GM21723 (cell line): ENCODE measurements at regions not wholly inside any gene's neighbourhood (a gene's known extent, or its start where the extent isn't known, plus 50 kb on each side); places are given as distances from the start of the nearest gene placed in this dataset.

ENCODE experiments used
- ATAC-seq: cut with Tn5 transposase; IDR thresholded peaks from one replicate; pipeline ENCODE4 v1.9.1; 2021; ENCODE audit warnings: mild to moderate bottlenecking, moderate library complexity; ENCODE audit not compliant: unreplicated experiment

GRCh38 chr5:68447136-68447929 lies 231.8 kb downstream of the PIK3R1 start:
- ATAC-seq = no peak

DNA sequence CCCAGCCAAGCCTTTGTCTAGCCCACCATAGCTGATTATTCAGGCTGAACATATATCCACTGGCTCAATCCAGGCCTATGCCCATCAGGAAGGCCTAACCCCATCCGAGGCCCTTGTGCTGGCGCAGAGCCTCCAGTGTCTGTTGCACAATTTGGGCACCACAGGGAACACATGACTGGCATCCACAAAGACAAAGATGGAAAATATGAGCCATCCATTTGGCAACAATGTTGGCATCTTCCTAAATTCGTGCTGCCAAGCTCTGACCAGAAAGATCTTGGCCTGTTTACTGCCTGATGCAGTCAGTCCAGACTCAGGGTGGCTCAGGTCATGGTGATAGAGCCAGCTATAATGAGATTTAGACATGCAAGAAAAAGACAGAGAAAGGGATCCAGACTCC lies 233.8 kb downstream of the PIK3R1 start:
- ATAC-seq = no peak

GRCh38 chr5:68450245-68450852 lies 234.8 kb downstream of the PIK3R1 start:
- no peak for ATAC-seq

- no peak for ATAC-seq
These were observed 236.7 kb downstream of the PIK3R1 start for GRCh38 chr5:68452286-68452685.

DNA sequence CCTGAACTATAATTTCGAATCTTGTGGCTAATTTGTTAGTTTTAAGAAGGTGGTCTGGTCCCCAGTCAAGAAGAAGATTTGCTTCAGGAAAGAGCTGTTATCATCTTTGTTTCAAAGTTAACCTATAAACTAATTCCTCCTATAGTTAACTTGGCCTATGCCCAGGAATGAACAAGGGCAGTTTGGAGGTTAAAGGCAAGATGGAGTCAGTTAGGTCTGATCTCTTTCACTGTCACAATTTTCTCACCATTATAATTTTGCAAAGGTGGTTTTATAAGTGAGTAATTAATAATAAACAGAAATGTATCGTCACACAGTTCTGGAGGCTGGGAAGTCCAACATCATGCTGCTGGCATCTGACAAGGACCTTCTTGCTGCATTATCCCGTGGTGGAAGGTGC lies 238.6 kb downstream of the PIK3R1 start:
- no peak for ATAC-seq

DNA sequence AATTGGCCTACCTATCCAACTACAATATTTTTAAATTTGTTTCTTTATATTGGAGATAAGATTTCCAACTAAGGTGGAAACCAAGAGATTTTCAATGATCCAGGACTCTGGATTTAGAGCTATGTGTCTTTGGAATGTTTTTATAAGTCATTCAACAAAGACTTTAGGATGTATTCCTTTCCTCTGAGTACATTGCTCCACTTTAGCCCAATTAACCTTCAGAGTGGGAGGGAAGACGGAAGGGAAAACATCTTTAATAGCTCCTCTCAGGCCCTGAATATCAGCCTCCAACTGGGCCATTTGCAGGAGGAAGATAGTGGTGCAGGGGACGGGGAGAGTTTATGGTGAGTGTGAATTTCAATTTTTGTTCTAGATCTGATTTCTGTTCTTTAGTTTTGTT lies 239.2 kb downstream of the PIK3R1 start:
- no peak for ATAC-seq

DNA sequence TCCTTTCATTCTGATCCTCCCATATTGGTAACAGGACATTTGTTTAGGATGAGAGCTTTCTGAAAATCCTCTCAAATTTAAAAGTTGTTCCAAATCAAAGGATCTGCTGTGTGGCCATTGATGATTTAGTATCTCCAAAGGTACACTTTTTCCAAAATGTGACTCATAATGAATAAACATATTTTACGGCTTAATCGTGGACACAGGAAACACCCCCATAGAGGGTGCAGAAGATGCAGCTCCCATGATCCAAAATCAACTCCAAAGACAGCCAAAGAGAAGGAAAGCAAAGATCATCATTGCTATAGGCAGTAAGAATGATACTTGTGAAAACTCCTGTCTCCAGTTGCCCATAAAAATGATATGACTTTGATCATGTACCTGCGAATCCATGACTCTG lies 239.7 kb downstream of the PIK3R1 start:
- ATAC-seq = no peak

DNA sequence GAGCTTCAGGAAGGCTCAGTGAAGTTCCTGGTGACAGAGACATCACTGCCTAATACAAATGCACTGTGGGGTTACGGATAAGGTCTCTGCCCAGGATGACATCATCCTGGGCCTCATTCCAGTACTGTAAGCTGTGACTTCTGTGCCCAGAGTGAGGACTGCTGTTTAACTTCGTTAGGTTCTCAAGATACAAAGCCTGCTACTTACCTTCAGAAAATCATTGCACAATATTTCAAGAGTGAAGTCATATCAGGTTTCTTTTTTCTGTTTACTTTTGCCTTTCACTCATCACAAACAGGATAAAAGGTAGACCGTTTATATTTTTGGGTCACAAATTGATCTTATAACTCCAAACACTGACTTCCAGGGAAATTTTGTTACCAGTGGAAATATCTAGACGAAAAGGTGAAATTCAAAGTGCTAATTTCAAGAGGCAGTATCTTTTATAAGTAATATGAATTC lies 241.2 kb downstream of the PIK3R1 start:
- ATAC-seq = no peak

DNA sequence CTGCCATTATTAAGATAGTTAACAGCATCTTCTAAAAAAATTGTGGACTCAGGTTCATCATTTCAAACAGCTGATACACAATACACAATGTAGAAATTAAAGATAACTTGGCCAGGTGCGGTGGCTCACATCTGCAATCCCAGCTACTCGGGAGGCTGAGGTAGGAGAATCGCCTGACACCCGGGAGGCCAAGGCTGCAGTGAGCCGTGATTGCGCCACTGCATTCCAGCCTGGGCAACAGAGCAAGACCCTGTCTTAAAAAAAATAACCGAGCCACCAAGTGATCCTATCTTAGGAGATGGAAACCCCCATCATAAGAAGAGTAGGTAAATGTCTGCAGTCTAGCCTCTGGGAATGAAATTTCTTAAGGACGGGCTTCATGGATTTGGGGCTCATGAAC lies 241.7 kb downstream of the PIK3R1 start:
- ATAC-seq = no peak

DNA sequence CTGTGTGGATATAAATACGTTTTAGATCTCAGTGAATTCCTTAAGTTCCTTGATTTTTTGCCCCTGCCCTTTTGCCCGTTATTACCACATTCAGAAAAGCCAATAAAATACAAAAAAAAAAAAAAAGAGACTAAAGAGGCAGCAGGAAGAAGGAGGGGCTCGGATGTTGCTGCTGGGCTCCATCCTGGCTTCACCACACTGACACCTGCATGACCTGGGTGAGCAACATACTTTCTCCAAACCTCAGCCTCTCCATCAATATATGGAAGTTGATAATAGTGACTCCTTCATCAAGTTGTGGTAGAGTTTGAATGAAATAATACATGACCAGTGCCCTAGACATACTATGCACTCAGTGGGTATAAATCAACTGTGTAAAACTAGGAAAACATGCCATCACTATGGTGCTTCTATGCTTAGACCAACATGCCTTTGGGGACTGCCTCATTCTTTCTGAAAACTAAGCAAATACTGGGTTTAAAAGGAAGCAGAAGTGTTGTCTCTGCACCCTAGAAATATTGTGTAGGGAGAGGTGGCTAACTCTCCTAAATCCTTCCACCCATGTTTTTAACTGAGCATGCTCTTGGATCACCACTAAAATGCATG lies 243.0 kb downstream of the PIK3R1 start:
- ATAC-seq = no peak

- ATAC-seq = no peak
These were observed 243.7 kb downstream of the PIK3R1 start for GRCh38 chr5:68459093-68459809.

DNA sequence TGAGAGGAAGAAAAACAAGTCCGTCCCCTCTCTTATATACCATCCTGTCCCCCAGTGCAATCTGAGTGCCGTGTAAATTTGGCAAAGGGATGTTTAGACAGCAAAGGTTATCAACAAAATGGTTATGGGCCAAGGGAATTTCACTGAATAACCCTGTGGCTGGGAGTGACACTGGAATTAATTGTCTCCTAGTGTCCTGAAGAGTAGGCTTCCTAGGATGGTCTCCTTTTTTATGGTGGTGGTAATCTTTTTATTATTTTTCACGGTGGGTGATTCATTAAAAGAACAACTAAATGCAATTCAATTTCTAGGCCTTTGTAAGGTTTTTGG lies 244.2 kb downstream of the PIK3R1 start:
- no peak for ATAC-seq

GRCh38 chr5:68460147-68460798 lies 244.7 kb downstream of the PIK3R1 start:
- peak; percentile 66 for ATAC-seq

- ATAC-seq = no peak
These were observed 248.1 kb downstream of the PIK3R1 start for GRCh38 chr5:68463606-68464005.

DNA sequence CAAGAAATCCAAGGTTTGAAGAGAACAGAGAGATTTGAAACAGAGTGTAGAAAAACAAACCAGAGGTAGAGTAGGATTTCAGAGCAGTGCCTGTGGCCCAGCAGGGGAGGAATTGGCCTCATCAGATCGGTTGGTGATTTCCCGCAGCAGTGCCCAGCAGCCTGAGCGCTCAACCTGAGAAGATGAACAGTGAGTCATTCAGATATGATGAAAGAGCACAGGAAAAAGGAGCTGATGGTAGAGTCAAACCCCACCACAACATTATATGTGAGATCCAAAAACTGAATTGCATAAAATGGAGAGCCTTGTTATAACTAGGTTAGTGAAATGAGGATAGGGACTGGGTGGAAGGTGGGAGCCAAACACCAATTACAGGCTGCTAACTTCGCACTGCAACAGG lies 248.9 kb downstream of the PIK3R1 start:
- ATAC-seq = no peak

GRCh38 chr5:68465133-68465532 lies 249.6 kb downstream of the PIK3R1 start:
- ATAC-seq = no peak

DNA sequence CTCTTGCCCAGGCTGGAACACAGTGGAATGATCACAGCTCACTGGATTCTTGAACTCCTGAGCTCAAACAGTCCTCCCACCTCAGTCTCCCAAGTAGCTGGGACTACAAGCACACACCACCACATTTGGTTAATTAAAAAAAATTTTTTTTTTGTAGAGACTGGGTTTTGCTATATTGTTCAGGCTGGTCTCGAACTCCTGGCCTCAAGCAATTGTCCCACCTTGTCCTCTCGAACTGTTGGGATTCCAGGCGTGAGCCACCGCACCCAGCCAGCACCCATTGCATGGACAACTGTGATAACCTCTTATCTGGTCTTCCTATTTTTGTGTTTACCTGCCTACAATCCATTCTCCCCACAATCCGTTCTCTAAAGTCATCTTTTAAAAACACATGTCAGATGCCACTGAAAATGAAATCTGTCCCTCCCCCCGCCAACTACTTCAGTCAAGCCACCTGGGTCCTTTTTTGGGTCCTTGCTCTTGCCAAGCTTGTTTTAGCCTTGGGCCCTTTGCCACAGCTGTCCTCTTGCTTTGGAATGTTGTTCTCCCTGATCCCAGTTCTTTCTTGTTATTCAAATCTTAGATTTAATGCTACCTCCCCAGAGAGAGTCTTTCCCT lies 250.5 kb downstream of the PIK3R1 start:
- no peak for ATAC-seq

GRCh38 chr5:68467208-68467607 lies 251.7 kb downstream of the PIK3R1 start:
- no peak for ATAC-seq

GRCh38 chr5:68467794-68468193 lies 252.2 kb downstream of the PIK3R1 start:
- no peak for ATAC-seq

DNA sequence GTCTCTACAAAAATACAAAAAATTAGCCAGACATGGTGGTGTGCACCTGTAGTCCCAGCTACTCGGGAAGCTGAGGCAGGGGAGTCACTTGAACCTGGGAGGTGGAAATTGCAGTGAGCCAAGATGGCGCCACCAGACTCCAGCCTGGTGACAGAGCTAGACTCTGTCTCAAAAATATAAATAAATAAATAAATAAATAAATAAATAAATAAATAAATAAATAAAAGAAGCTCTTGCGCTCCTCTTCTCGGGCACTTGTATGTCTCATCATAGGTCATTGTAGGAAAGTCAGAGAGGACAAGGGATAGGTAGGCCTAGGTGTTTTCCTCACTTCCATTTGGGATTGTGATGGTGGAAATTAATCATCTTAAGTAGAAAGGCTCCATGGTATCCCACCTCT lies 252.8 kb downstream of the PIK3R1 start:
- no peak for ATAC-seq
